HCT116 (cell line): ENCODE measurements at regions not wholly inside any gene's neighbourhood (a gene's known extent, or its start where the extent isn't known, plus 50 kb on each side); places are given as distances from the start of the nearest gene placed in this dataset.

Experiments
- EZH2phosphoT487 ChIP-seq: fragments of 200-600 bp; IDR thresholded peaks from 2 replicates; pipeline ENCODE4 v1.6.1; 2018; ENCODE audit warnings: antibody characterized with exemption, borderline replicate concordance
- JUND ChIP-seq: IDR thresholded peaks from 2 replicates; pipeline ENCODE4 v1.6.1; 2012
- POLR2AphosphoS5 ChIP-seq: IDR thresholded peaks from 2 replicates; pipeline ENCODE4 v1.6.1; 2011; ENCODE audit warnings: mild to moderate bottlenecking, low read depth, low read length, moderate library complexity
- SIN3A ChIP-seq: IDR thresholded peaks from 2 replicates; pipeline ENCODE4 v1.6.1; 2012; ENCODE audit warnings: low read depth
- YY1 ChIP-seq: IDR thresholded peaks from 2 replicates; pipeline ENCODE4 v1.6.1; 2011; ENCODE audit warnings: low read length, low read depth, moderate library complexity, mild to moderate bottlenecking; ENCODE audit not compliant: insufficient replicate concordance; ENCODE audit errors: extremely low read depth
- ZBTB33 ChIP-seq: IDR thresholded peaks from 2 replicates; pipeline ENCODE4 v1.6.1; 2011; ENCODE audit warnings: mild to moderate bottlenecking, low read length, moderate library complexity; ENCODE audit not compliant: insufficient replicate concordance; ENCODE audit errors: extremely low read depth
- TF ChIP-seq, protein P1 (sequence below), 3 experiments: fragments of 200-600 bp in 1 of 3; sonication (generic) in 1 of 3; IDR thresholded peaks in 2 of 3; conservative IDR thresholded peaks in 1 of 3; 2 replicates each; pipeline ENCODE4 v1.5.1; 2012 to 2017; ENCODE audit warnings: low read depth in 2 of 3, low read length in 2 of 3, antibody characterized with exemption in 1 of 3, borderline replicate concordance in 1 of 3, control low read depth in 1 of 3, mild to moderate bottlenecking in 1 of 3, mixed read lengths in 1 of 3, mixed run types in 1 of 3, moderate library complexity in 1 of 3; ENCODE audit not compliant: insufficient read depth in 1 of 3
- TF ChIP-seq, protein P2 (sequence below): IDR thresholded peaks from 2 replicates; pipeline ENCODE4 v1.6.1; 2012

DNA sequence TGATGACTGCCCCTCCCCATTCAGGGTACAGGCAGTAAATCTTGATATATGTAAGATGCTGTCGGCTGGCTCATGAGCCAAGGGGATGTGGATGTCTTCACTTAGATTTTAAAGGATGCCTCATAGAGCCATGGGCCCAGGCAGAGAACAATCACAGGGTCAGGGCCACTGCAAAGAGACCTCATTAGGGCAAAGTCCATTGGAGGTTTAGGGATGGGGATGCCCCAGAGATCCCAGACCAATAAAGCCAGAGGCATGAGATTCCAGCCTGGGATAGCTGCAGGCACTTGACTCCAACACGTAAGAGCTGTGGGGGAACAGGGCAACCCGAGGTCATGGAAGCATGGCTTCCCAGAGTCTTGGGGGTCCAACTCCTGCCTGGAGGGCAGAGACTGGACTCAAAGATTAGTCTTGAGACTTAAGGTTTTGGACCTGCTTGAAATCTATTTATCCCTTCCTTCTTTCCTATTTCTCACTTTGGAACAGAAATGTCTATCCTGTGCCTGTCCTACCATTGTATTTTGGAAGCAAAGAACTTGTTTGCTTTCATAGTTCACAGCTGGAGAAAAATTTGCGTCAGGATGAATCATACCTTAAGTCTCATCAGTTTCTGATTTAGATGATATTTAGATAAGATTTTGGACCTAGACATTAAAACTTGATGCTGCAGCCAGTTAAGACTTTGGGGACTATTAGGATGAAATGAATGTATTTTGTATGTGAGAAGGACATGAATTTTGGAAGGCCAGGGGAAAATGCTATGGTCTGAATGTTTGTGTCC lies 101.3 kb upstream of the ADRA1B start:
- TF ChIP-seq POLR2AphosphoS5 = no peak
- TF ChIP-seq, protein P1, sequence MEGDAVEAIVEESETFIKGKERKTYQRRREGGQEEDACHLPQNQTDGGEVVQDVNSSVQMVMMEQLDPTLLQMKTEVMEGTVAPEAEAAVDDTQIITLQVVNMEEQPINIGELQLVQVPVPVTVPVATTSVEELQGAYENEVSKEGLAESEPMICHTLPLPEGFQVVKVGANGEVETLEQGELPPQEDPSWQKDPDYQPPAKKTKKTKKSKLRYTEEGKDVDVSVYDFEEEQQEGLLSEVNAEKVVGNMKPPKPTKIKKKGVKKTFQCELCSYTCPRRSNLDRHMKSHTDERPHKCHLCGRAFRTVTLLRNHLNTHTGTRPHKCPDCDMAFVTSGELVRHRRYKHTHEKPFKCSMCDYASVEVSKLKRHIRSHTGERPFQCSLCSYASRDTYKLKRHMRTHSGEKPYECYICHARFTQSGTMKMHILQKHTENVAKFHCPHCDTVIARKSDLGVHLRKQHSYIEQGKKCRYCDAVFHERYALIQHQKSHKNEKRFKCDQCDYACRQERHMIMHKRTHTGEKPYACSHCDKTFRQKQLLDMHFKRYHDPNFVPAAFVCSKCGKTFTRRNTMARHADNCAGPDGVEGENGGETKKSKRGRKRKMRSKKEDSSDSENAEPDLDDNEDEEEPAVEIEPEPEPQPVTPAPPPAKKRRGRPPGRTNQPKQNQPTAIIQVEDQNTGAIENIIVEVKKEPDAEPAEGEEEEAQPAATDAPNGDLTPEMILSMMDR (IDR thresholded peaks at IDR 0.05 in 2 of 3, conservative IDR thresholded peaks at IDR 0.05 in 1 of 3; ENCODE audit: borderline replicate concordance in 1 of 3, insufficient read depth in 1 of 3, low read depth in 2 of 3, low read length in 2 of 3) = no peak
- TF ChIP-seq JUND = no peak
- TF ChIP-seq ZBTB33 = no peak
- no peak for TF ChIP-seq SIN3A
- TF ChIP-seq, protein P2, sequence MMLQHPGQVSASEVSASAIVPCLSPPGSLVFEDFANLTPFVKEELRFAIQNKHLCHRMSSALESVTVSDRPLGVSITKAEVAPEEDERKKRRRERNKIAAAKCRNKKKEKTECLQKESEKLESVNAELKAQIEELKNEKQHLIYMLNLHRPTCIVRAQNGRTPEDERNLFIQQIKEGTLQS = no peak
- no peak for TF ChIP-seq EZH2phosphoT487
- no peak for TF ChIP-seq YY1
